HG02678 (cell line): ENCODE measurements at regions not wholly inside any gene's neighbourhood (a gene's known extent, or its start where the extent isn't known, plus 50 kb on each side); places are given as distances from the start of the nearest gene placed in this dataset.

Source experiments
- ATAC-seq: cut with Tn5 transposase; IDR thresholded peaks from one replicate; pipeline ENCODE4 v1.9.1; 2021; ENCODE audit warnings: mild to moderate bottlenecking, moderate library complexity; ENCODE audit not compliant: unreplicated experiment

GRCh38 chrY:8202837-8203236, 1134.4 kb upstream of the TSPY4 start:
- ATAC-seq: no peak

GRCh38 chrY:8241144-8241543, 1096.1 kb upstream of the TSPY4 start:
- no peak for ATAC-seq

DNA sequence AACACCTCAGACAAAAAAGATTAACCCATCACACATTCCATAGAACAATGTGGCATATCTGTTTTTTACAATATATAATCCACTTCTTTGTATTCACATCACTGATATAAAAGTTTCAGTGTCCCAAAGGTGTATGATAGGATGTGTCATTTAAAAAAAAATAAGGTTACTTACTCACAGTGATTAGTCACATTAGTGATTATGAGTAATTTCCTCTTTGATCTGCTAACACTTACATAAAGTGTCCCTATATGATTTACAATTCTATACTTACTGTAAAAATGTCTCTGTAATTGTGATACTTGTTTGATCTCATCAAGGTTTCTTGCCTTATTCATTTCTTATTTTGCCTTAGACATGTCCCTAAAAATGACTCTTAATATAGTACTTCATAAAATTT, 1063.5 kb upstream of the TSPY4 start:
- no peak for ATAC-seq

DNA sequence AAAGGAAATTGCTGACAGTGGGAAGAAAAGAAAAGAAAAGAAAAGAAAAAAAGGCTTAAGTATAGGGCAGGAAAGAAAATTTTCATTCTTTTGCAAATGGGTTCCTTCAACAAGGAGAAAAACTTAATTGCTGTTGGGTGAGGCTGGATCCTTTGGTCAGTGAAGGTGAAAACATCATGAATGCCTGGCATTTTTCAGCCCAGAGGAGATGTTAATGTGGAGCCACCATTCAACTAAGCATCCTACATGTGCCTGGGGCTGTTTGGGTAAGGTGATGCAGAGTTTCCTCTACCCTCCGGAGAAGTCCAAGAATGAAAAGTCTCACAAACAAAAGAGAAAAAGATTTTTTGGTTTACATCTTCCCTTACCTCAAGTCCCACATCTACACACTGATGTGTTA, 1032.2 kb upstream of the TSPY4 start:
- no peak for ATAC-seq

DNA sequence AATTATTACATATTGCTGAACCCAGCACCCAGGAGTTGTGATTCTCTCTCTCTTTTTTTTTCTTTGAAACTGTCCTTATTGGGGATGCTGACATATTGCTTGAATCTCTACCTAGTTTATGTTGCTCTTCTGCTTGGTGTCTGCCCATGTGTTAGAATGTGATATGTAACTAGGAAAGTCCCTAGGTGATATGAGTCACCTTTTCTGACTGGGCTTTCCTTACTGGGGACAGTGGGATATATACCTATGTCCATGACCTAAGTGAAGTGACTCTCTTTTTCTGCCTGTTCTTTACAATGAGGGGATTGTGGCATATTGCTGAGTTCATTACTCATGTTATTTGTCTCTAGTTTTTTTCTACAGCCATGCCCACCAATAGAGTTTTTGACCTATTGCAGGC, 1013.2 kb upstream of the TSPY4 start:
- ATAC-seq: no peak

GRCh38 chrY:8326944-8327343, 1010.3 kb upstream of the TSPY4 start:
- no peak for ATAC-seq

DNA sequence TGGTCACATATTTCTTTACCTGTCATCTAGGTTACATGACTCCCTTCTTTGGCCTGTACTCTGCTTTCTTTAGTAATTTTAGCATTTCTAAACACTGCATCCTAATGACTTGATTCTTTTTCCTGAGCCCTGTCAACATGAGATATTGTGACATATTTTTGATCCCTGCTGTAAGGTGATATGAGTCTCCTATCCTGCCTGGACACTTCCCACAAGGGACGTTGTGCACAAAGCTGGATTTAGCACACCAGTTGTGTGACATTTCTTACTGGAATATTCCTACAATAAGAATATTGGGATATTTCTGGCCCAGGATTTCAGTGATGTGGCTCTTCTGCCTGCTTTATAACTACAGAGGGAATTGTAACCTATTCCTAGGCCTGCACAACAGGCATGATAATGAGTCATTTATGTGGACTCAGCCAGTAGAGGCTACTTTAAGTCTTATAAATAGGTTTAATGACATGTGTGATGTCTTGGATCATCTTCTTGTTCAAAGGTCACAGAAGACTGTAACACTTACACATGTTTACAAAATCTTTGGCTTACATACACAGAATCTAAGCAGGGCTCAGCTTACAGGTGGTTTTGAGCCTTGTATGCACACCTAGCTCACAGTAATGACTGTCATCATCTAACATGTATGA, 1009.4 kb upstream of the TSPY4 start:
- no peak for ATAC-seq

GRCh38 chrY:8329431-8329830, 1007.8 kb upstream of the TSPY4 start:
- ATAC-seq: no peak

DNA sequence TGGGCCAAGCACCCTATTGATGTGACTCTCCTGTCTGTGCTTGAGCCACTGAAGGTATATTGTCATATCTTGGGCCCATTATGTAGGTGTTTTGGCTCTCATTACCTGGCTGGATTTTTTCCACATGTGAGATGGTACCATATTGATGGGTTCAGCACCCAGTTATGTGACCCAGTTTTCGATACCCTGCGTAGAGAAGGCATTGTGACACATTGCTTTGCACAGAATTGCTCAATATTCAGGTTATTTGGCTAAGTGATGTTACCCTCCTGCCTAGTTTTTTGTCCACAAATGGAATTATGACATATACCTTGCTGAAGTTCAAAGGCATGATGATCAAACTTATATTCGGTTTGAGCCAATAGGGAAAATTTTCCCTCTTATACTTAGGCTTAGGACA, 1007.3 kb upstream of the TSPY4 start:
- ATAC-seq: no peak

DNA sequence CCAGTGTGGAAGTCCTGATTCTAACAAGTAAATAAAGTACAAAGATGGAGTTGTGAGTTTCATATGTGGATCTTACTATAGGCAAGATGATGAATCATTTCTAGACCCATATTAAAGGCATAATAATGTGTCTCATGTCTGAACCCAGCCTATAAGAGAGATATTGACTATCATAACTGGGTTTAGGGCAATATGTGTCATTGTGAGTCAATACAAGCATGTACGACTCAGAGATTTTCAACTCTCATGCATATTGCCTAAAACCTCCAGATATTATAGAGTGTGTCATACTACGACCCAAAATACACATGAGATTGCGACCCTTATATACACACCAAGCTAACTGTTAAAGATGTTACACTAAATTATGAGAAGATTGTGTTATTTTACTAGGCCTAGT, 1003.9 kb upstream of the TSPY4 start:
- ATAC-seq: no peak

GRCh38 chrY:8335299-8335835, 1001.9 kb upstream of the TSPY4 start:
- ATAC-seq: no peak

DNA sequence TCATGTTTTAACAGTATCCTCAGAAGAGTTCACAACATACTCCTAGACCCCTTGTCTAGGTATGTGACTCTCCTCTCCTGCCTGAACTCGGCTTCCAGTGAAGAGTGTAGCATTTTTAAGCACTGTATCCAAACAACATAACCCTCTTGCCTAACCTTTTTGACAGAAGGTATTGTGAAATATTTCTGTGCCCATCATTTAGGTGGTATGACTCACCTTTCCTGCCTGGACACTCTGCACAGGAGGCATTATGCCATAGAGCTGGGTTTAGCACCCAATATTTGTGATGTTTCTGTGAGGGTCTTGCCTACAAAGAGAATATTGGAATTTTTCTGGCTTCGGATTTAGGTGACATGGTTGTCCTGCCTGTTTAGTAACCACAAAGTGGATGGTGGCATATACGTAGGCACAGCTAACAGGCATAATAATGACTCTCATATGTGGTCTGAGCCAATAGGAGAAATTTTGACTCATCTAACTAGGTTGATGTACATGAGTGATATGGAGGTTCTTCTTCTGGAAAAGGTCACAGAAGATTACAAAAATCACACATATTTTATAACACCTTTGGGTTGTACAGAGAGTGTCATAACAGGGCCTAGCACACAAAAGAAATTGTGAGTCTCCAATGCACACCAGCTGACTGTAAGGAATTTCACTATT, 1001.0 kb upstream of the TSPY4 start:
- no peak for ATAC-seq

GRCh38 chrY:8341000-8341399, 996.3 kb upstream of the TSPY4 start:
- no peak for ATAC-seq

- no peak for ATAC-seq
Observed at GRCh38 chrY:8342173-8342572, 995.1 kb upstream of the TSPY4 start.

DNA sequence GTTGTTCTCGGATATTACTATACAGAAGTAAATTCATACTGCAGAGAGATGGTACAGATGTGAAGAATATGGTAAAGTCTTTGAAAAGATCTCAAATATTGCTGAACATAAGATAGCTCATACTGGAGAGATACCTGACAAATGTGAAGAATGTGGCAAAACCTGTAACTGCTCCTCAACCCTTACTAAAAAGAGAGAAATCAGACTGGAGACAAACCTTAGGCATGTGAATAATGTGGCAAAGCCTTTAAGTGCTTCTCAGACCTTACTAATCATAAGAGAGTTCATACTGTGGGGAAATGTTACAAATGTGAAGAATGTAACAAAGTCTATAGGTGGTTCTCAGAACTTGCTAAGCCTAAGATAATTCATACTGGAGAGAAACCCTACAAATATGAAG, 986.0 kb upstream of the TSPY4 start:
- no peak for ATAC-seq

DNA sequence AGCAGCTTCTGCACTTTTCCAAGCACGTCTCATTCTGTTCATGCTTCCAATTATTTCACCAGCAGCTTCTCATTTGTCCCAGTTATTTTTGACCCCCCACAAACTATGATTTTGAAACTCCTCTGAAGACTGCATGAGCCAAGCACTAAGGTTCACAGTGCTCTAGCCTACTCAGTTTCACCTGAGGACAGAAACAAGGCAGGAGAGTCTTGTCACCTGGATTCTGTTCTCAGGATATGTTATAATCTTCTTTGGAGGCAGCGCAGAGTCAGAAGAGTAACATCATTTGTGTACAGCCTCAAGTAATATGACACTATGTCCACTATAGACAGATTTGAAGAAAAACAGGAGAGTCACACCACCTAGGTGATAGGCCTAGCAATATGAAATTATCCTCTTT, 985.1 kb upstream of the TSPY4 start:
- no peak for ATAC-seq

DNA sequence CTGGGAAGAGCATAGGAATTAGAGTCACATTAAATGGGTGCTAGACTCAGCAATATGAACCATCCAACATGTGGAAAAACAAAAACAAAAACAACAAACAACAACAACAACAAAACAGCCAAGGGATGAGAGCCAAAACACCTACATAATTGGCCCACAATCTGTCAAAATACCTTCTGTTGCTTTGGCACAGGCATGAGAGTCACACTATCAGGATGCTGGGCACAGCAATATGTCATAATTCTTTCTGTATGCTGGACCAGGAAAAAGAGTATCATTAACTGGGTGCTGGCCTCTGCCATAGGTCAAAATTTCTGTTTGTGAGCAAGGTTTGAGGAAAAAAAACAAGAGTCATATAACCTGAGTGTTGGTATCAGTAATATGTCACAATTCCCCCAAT, 979.1 kb upstream of the TSPY4 start:
- ATAC-seq: no peak

DNA sequence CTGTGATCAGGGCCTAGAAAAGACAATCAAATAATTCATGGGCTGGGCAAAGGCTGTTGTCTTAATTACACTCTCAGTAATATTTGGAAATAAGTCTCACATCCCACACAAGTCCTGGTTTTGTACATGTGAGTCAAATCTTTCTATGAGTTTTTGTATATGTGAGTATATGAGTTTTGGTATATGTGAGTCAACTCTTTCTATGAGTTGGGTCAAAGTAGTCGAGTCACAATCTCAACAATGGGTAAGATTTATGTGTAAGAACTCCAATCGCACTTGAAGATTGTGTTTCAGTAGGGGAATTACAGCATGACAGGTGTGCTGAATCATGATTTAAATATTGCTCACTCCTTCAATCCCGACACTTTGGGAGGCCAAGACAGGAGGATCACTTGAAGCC, 975.5 kb upstream of the TSPY4 start:
- no peak for ATAC-seq

DNA sequence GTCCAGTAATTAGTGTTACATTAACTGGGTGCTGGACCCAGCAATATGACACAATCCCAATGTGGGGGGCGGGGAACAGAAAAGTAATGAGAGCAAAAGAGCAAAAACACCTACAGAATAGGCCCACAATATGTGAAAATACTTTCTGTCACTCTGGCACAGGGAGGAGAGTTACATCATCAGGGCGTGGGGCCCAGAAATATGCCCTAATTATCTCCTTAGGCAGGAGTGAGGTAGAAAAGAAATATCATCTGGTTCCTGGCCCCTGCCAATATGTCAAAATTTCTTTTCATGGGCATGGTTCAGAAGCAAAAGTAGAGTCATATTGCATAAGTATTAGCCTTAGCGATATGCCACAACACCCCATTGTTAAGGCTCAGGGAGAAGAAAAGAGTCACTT, 959.8 kb upstream of the TSPY4 start:
- ATAC-seq: no peak

GRCh38 chrY:8379800-8380199, 957.5 kb upstream of the TSPY4 start:
- ATAC-seq: no peak

GRCh38 chrY:8381425-8381824, 955.8 kb upstream of the TSPY4 start:
- ATAC-seq: no peak

- ATAC-seq: no peak
Observed at GRCh38 chrY:8386053-8386452, 951.2 kb upstream of the TSPY4 start.

- ATAC-seq: no peak
Observed at GRCh38 chrY:8388512-8388911, 948.8 kb upstream of the TSPY4 start.
